PFSK-1 (cell line): ENCODE measurements at regions not wholly inside any gene's neighbourhood (a gene's known extent, or its start where the extent isn't known, plus 50 kb on each side); places are given as distances from the start of the nearest gene placed in this dataset.

Experiments used
- POLR2AphosphoS5 ChIP-seq: IDR thresholded peaks from 2 replicates; pipeline ENCODE4 v1.6.1; 2012; ENCODE audit warnings: low read depth, mild to moderate bottlenecking, control low read depth, low read length, moderate library complexity
- SIN3A ChIP-seq: IDR thresholded peaks from 2 replicates; pipeline ENCODE4 v1.6.1; 2012; ENCODE audit warnings: mild to moderate bottlenecking, low read length, moderate library complexity, borderline replicate concordance; ENCODE audit not compliant: insufficient read depth

GRCh38 chr2:65917986-65918385 is 485.6 kb upstream of the SPRED2 start:
- TF ChIP-seq POLR2AphosphoS5 = no peak
- TF ChIP-seq SIN3A = no peak
